A673 (cell line): ENCODE measurements at regions not wholly inside any gene's neighbourhood (a gene's known extent, or its start where the extent isn't known, plus 50 kb on each side); places are given as distances from the start of the nearest gene placed in this dataset.

Source experiments
- BruUV-seq: library from RNA; stranded (reverse); fragments of 400-500 nt; replicated peaks from 2 replicates; lab custom pipeline; 2021; lab: Mats Ljungman, UMichigan
- CTCF ChIA-PET: fragments of 300-600 bp; sonication (Branson Sonifier 250); formaldehyde crosslinking; loops from one replicate; lab custom pipeline; 2022; ENCODE audit warnings: antibody characterized with exemption; lab: Charles Lee
- POLR2A ChIA-PET: fragments of 300-600 bp; sonication (Branson Sonifier 250); formaldehyde crosslinking; loops from one replicate; lab custom pipeline; 2022; ENCODE audit warnings: antibody characterized with exemption; ENCODE audit not compliant: low non-redundant PET; lab: Charles Lee
- DNase-seq: peaks from one replicate; pipeline ENCODE4 v3.0.0-alpha.2; 2015; ENCODE audit warnings: low spot score
- H3K27ac ChIP-seq: fragments of 200-600 bp; sonication (generic); 2 replicates; pipeline ENCODE4 v1.5.1; 2016; ENCODE audit warnings: mixed run types, low read depth, mild to moderate bottlenecking, mixed read lengths, antibody characterized with exemption, low read length; ENCODE audit not compliant: poor library complexity, severe bottlenecking
- H3K27me3 ChIP-seq: fragments of 200-600 bp; sonication (generic); replicated peaks from 2 replicates; pipeline ENCODE4 v1.6.1; 2017; ENCODE audit warnings: mixed run types, low read depth, mild to moderate bottlenecking, mixed read lengths, antibody characterized with exemption, low read length; ENCODE audit not compliant: insufficient read depth, poor library complexity
- H3K36me3 ChIP-seq: fragments of 200-600 bp; sonication (generic); 2 replicates; pipeline ENCODE4 v1.6.1; 2016; ENCODE audit warnings: mixed run types, mild to moderate bottlenecking, mixed read lengths, antibody characterized with exemption, low read length; ENCODE audit not compliant: insufficient read depth, poor library complexity, severe bottlenecking
- H3K4me1 ChIP-seq: fragments of 200-600 bp; sonication (generic); 2 replicates; pipeline ENCODE4 v1.6.1; 2017; ENCODE audit warnings: mixed run types, mild to moderate bottlenecking, mixed read lengths, antibody characterized with exemption, low read length; ENCODE audit not compliant: insufficient read depth, poor library complexity, severe bottlenecking
- H3K4me3 ChIP-seq: fragments of 200-600 bp; sonication (generic); 2 replicates; pipeline ENCODE4 v1.5.1; 2016; ENCODE audit warnings: low read depth, mixed run types, mild to moderate bottlenecking, mixed read lengths, low read length; ENCODE audit not compliant: poor library complexity, severe bottlenecking
- H3K9me3 ChIP-seq: fragments of 200-600 bp; sonication (generic); 2 replicates; pipeline ENCODE4 v1.6.1; 2016; ENCODE audit warnings: mixed run types, low read depth, mild to moderate bottlenecking, mixed read lengths, antibody characterized with exemption, low read length; ENCODE audit not compliant: poor library complexity, severe bottlenecking
- CTCF ChIP-seq: fragments of 300-800, 200-600 bp; sonication (generic); conservative IDR thresholded peaks from 2 replicates; pipeline ENCODE4 v1.5.1; 2017; ENCODE audit warnings: low read depth, mild to moderate bottlenecking, antibody characterized with exemption, low read length, moderate library complexity, mixed read lengths
- EZH2 ChIP-seq: fragments of 200-600 bp; sonication (generic); IDR thresholded peaks from 2 replicates; pipeline ENCODE4 v1.6.1; 2017; ENCODE audit warnings: borderline replicate concordance, low read depth, mild to moderate bottlenecking, mixed read lengths, antibody characterized with exemption, low read length; ENCODE audit not compliant: poor library complexity, severe bottlenecking
- intact Hi-C: fragments of 100-400 bp; cut with micrococcal nuclease; formaldehyde crosslinking; loops from one replicate; pipeline ENCODE4 v1.10.0; 2022; ENCODE audit not compliant: unreplicated experiment

GRCh38 chr11:122423886-122424285 lies 231.6 kb upstream of the UBASH3B start:
- Histone ChIP-seq H3K27me3 (no peaks in the 10 kb centered on the region), H3K27ac (no peak overlapping the region), H3K9me3 (no peaks in the 10 kb centered on the region), H3K4me3 (no peak overlapping the region), H3K36me3 (no peaks in the 10 kb centered on the region), H3K4me1 (peaks cover 4% of the 10 kb centered on the region)
- no peak for TF ChIP-seq CTCF
- no peak for TF ChIP-seq EZH2
- no peak for DNase-seq
- CTCF ChIA-PET, result no interaction called here
- POLR2A ChIA-PET, result no interaction called here
- intact Hi-C loops, result no loop called here
- no TSS peak for BruUV-seq

DNA sequence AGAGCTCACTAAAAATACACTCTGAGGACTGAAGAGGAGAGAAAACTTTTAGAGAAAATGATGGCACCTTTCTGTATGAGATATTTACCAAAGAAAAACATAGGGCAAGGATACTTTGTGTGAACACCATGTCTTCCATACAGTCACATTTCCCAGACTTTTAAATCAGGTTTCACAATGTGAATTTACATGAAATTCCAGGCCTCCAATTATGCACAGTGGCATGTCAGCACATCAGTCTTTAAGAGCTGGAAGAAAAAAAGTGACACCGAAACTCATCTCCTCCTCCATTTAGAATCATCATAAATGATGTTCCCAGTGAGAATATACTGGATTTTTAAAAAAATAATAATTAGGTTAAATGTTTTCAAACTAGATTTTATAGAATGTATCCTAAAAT lies 232.2 kb upstream of the UBASH3B start:
- BruUV-seq, result no TSS peak
- POLR2A ChIA-PET, result no interaction called here
- Histone ChIP-seq H3K36me3 (no peaks in the 10 kb centered on the region), H3K27me3 (no peaks in the 10 kb centered on the region), H3K4me1 (peaks cover 4% of the 10 kb centered on the region), H3K9me3 (no peaks in the 10 kb centered on the region), H3K4me3 (no peak overlapping the region), H3K27ac (no peak overlapping the region)
- intact Hi-C loops, result no loop called here
- no peak for DNase-seq
- TF ChIP-seq EZH2 (no peak), CTCF (no peak)
- CTCF ChIA-PET, result no interaction called here

- POLR2A ChIA-PET, result no interaction called here
- Histone ChIP-seq H3K27me3 (no peaks in the 10 kb centered on the region), H3K27ac (no peak overlapping the region), H3K9me3 (no peaks in the 10 kb centered on the region), H3K4me1 (peaks cover 4% of the 10 kb centered on the region), H3K36me3 (no peaks in the 10 kb centered on the region), H3K4me3 (no peak overlapping the region)
- TF ChIP-seq EZH2, result no peak
- no peak for TF ChIP-seq CTCF
- intact Hi-C loops, result no loop called here
- DNase-seq, result no peak
- CTCF ChIA-PET, result no interaction called here
- BruUV-seq, result no TSS peak
These were observed 232.8 kb upstream of the UBASH3B start for GRCh38 chr11:122422682-122423081.
